ENCODE measurements at regions not wholly inside any gene's neighbourhood (a gene's known extent, or its start where the extent isn't known, plus 50 kb on each side); places are given as distances from the start of the nearest gene placed in this dataset.

- H3K27me3 Mint-ChIP-seq (ENCODE audit: low read depth): peaks cover 20% of the 10 kb centered on the region
- no peak overlapping the region for H3K27ac Mint-ChIP-seq
- H3K36me3 Mint-ChIP-seq (ENCODE audit: insufficient read depth in 2 of 2): peaks cover 0 to 3% of the 10 kb centered on the region in 2 donors
- DNase-seq (no peak), ATAC-seq (replicated peaks in 1 of 2) (no peak)
- no peak overlapping the region for H3K4me3 Mint-ChIP-seq
- peaks cover 5% of the 10 kb centered on the region for H3K4me1 Mint-ChIP-seq (ENCODE audit: low read depth)
- peaks cover 15 to 18% of the 10 kb centered on the region in 2 donors for H3K9me3 Mint-ChIP-seq
These were observed 140.1 kb upstream of the INHBA start for GRCh38 chr7:41842956-41843355.

- Mint-ChIP-seq H3K27ac (no peak overlapping the region), H3K9me3 (peaks cover 13 to 15% of the 10 kb centered on the region in 2 donors), H3K4me1 (ENCODE audit: low read depth) (no peaks in the 10 kb centered on the region), H3K27me3 (ENCODE audit: low read depth) (peaks cover 14% of the 10 kb centered on the region), H3K4me3 (no peak overlapping the region), H3K36me3 (ENCODE audit: insufficient read depth in 2 of 2) (no peaks in the 10 kb centered on the region)
- ATAC-seq (replicated peaks in 1 of 2) (no peak), DNase-seq (no peak)
These were observed 135.0 kb upstream of the INHBA start for GRCh38 chr7:41837916-41838315.

DNA sequence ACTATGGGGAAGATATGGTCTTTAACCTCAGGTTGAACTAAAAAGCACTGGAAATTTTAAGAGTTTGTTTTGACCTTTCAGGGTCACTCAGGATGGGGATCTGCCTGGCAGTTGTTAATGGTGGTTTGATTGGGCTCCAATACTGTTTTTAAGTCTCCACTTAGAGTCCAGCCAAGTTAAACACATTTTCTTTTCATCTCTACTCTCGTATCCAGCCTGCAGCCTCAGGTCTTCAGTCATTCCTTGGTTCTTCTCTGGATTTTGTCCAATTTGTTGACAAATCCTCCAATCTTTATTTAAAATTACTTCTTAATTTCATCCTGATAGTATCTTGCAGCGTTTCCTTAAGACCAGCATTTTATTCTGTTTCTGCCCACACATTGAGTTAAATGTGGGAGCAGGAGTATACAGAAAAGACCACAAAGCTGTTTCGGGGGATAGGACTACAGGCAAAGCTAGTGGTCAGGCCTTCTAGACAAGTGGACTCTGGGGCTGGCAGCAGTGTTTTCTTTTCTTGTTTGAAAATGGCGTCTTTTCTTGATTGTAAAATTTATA lies 133.2 kb upstream of the INHBA start:
- DNase-seq (no peak), ATAC-seq (replicated peaks in 1 of 2) (no peak)
- Mint-ChIP-seq H3K4me1 (ENCODE audit: low read depth) (no peaks in the 10 kb centered on the region), H3K27me3 (ENCODE audit: low read depth) (peaks cover 5% of the 10 kb centered on the region), H3K4me3 (no peak overlapping the region), H3K9me3 (peaks cover 13 to 17% of the 10 kb centered on the region in 2 donors), H3K27ac (no peak overlapping the region), H3K36me3 (ENCODE audit: insufficient read depth in 2 of 2) (peaks cover 0 to 5% of the 10 kb centered on the region in 2 donors)

- Mint-ChIP-seq H3K4me3 (no peak overlapping the region), H3K27ac (no peak overlapping the region), H3K27me3 (ENCODE audit: low read depth) (peaks cover 5% of the 10 kb centered on the region), H3K4me1 (ENCODE audit: low read depth) (no peaks in the 10 kb centered on the region), H3K36me3 (ENCODE audit: insufficient read depth in 2 of 2) (peaks cover 3 to 5% of the 10 kb centered on the region in 2 donors), H3K9me3 (peaks cover 14 to 15% of the 10 kb centered on the region in 2 donors)
- no peak for ATAC-seq (replicated peaks in 1 of 2)
- DNase-seq: no peak
These were observed 132.2 kb upstream of the INHBA start for GRCh38 chr7:41834805-41835694.

DNA sequence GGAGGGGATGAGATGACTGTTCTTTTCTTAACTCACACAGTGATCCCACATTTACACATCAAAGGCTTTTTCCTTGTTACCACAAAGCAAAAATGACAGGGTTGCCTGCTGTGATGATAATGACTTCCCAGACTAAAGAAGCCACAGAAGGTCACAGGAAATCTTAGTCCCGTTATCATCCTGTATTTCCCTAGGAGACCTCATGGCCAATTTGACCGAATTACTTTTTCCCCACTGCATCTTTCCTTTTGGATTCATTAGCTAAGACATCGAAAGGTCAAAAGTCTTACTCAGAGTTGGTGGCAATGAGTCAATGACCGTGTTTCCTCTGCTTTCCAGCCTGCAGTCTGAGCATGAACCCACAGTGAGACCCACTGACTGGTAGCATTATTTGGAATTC lies 130.1 kb upstream of the INHBA start:
- no peaks in the 10 kb centered on the region for H3K27me3 Mint-ChIP-seq (ENCODE audit: low read depth)
- ATAC-seq (replicated peaks in 1 of 2) (no peak), DNase-seq (no peak)
- H3K9me3 Mint-ChIP-seq: peaks cover 6 to 9% of the 10 kb centered on the region in 2 donors
- peaks cover 3 to 8% of the 10 kb centered on the region in 2 donors for H3K36me3 Mint-ChIP-seq (ENCODE audit: insufficient read depth in 2 of 2)
- H3K4me1 Mint-ChIP-seq (ENCODE audit: low read depth): no peaks in the 10 kb centered on the region
- H3K4me3 Mint-ChIP-seq: no peak overlapping the region
- no peak overlapping the region for H3K27ac Mint-ChIP-seq

DNA sequence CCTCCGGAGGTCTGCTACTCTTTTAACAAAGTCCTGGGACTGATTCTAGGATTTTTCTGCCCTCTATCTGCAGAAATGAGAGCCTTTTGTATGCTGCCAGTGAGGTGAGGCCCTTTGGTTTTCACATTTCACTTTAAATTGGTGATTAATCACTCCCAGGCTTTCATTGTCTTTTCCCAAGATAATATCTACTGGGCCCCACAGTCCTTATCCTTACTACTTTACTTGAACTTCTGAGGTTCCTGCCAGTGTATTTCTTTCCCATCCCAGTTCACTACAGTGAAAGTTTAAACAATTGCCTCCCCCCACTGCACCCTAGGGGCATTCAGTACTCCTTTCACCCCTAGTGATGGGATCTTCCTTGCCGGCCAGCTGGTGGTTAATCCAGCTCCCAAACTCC lies 127.4 kb upstream of the INHBA start:
- no peak overlapping the region for H3K27ac Mint-ChIP-seq
- no peaks in the 10 kb centered on the region for H3K4me1 Mint-ChIP-seq (ENCODE audit: low read depth)
- peaks cover 3 to 8% of the 10 kb centered on the region in 2 donors for H3K36me3 Mint-ChIP-seq (ENCODE audit: insufficient read depth in 2 of 2)
- no peaks in the 10 kb centered on the region for H3K27me3 Mint-ChIP-seq (ENCODE audit: low read depth)
- no peak for ATAC-seq (replicated peaks in 1 of 2)
- no peak for DNase-seq
- peaks cover 6 to 11% of the 10 kb centered on the region in 2 donors for H3K9me3 Mint-ChIP-seq
- H3K4me3 Mint-ChIP-seq: no peak overlapping the region

DNA sequence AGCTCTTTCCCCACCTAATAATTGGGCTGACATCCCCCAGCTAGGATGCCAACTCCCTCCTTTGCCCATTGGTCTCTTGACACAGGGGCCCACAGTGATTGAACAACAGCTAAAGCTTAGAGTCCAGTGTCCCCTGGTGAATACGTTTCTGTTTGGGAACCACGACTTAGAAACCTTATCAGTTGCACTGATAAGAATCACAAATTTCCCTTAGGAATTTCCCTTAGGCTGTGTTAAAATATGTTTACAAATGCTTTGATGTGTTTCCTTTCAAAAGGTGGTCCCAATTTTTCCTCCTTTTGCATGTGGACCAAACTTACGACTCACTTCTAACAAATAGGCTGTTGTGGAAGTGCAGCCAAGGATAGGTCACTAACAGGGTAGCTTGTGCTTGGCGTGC lies 126.0 kb upstream of the INHBA start:
- DNase-seq (no peak), ATAC-seq (replicated peaks in 1 of 2) (no peak)
- Mint-ChIP-seq H3K4me1 (ENCODE audit: low read depth) (no peaks in the 10 kb centered on the region), H3K4me3 (no peak overlapping the region), H3K27me3 (ENCODE audit: low read depth) (no peaks in the 10 kb centered on the region), H3K27ac (no peak overlapping the region), H3K9me3 (peaks cover 6 to 11% of the 10 kb centered on the region in 2 donors), H3K36me3 (ENCODE audit: insufficient read depth in 2 of 2) (peaks cover 3 to 8% of the 10 kb centered on the region in 2 donors)

DNA sequence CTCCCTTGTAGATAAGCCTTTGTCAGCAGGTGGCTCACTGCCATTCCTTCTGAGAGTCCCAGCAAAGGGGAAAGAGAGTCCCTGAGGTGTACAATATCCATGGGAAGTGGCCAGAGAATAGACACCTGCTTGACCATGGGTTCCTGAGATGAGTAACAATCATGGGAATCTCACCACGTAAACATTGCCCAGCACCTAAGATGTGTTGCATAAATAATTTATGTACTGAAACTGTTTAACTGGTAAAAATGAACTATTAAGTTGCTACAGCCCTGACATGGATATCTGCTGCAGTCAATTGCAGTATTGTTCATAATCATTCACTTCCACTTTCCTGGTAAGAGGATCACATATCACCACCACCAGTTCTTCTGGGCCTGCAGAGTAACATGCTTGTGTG lies 123.8 kb upstream of the INHBA start:
- ATAC-seq (replicated peaks in 1 of 2) (no peak), DNase-seq (no peak)
- Mint-ChIP-seq H3K27ac (no peak overlapping the region), H3K4me3 (no peak overlapping the region), H3K4me1 (ENCODE audit: low read depth) (no peaks in the 10 kb centered on the region), H3K36me3 (ENCODE audit: insufficient read depth in 2 of 2) (peaks cover 3 to 7% of the 10 kb centered on the region in 2 donors), H3K27me3 (ENCODE audit: low read depth) (peaks cover 18% of the 10 kb centered on the region), H3K9me3 (peaks cover 5 to 9% of the 10 kb centered on the region in 2 donors)

DNA sequence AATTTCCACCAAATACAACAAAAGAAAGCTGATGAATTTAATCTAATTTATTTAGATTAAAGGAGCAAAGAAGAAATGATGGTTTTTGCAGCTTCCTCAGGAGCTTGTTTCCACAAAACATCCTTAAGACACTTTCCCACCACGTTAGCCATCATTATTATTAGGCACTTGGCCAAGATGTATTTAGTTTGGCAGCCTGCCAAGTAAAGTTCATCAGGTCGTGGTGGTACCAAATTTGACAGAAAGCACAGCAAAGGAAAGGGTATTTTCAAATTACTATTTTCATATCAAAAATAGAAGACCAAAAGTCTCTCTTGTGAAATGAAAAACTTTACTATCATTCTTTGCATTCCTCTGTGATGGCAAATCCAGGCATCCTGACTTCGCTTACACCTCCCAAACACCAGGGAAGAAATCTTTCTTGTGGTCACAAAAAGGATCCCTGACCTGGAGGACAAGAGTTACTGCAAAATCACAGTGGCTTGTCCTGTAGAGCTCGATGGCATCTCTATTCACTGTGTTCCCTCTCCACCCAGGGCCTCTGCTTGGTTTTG lies 123.1 kb upstream of the INHBA start:
- Mint-ChIP-seq H3K27me3 (ENCODE audit: low read depth) (peaks cover 24% of the 10 kb centered on the region), H3K4me1 (ENCODE audit: low read depth) (no peaks in the 10 kb centered on the region), H3K27ac (no peak overlapping the region), H3K9me3 (peaks cover 0 to 11% of the 10 kb centered on the region in 2 donors), H3K4me3 (no peak overlapping the region), H3K36me3 (ENCODE audit: insufficient read depth in 2 of 2) (peaks cover 3% of the 10 kb centered on the region in 2 donors)
- DNase-seq (no peak), ATAC-seq (replicated peaks in 1 of 2) (no peak)

- no peak for DNase-seq
- H3K4me1 Mint-ChIP-seq (ENCODE audit: low read depth): no peaks in the 10 kb centered on the region
- H3K27ac Mint-ChIP-seq: no peak overlapping the region
- no peak overlapping the region for H3K4me3 Mint-ChIP-seq
- peak; percentile 51 to 64 for ATAC-seq (replicated peaks in 1 of 2)
- peaks cover 32% of the 10 kb centered on the region for H3K27me3 Mint-ChIP-seq (ENCODE audit: low read depth)
- H3K9me3 Mint-ChIP-seq: peaks cover 0 to 5% of the 10 kb centered on the region in 2 donors
- no peaks in the 10 kb centered on the region for H3K36me3 Mint-ChIP-seq (ENCODE audit: insufficient read depth in 2 of 2)
These were observed 121.4 kb upstream of the INHBA start for GRCh38 chr7:41824284-41824683.

GRCh38 chr7:41822259-41822817 lies 119.4 kb upstream of the INHBA start:
- Mint-ChIP-seq H3K27me3 (ENCODE audit: low read depth) (peaks cover 39% of the 10 kb centered on the region), H3K4me3 (no peak overlapping the region), H3K9me3 (peaks cover 0 to 4% of the 10 kb centered on the region in 2 donors), H3K4me1 (ENCODE audit: low read depth) (peaks cover under 1% of the 10 kb centered on the region), H3K27ac (no peak overlapping the region), H3K36me3 (ENCODE audit: insufficient read depth in 2 of 2) (no peaks in the 10 kb centered on the region)
- ATAC-seq (replicated peaks in 1 of 2) (no peak), DNase-seq (no peak)

GRCh38 chr7:41821521-41822213 lies 118.8 kb upstream of the INHBA start:
- H3K4me1 Mint-ChIP-seq (ENCODE audit: low read depth): peaks cover 6% of the 10 kb centered on the region
- DNase-seq: no peak
- H3K27me3 Mint-ChIP-seq (ENCODE audit: low read depth): peaks cover 39% of the 10 kb centered on the region
- no peak overlapping the region for H3K4me3 Mint-ChIP-seq
- H3K9me3 Mint-ChIP-seq: peaks cover 0 to 4% of the 10 kb centered on the region in 2 donors
- no peak overlapping the region for H3K27ac Mint-ChIP-seq
- no peaks in the 10 kb centered on the region for H3K36me3 Mint-ChIP-seq (ENCODE audit: insufficient read depth in 2 of 2)
- no peak for ATAC-seq (replicated peaks in 1 of 2)

Data from activated T-cell treated with anti-CD3 and anti-CD28 coated beads, Interleukin-2, amount 50 U/mL, for 72 hours (primary cell).